Ovary (tissue), 3 donors: ENCODE measurements at regions not wholly inside any gene's neighbourhood (a gene's known extent, or its start where the extent isn't known, plus 50 kb on each side); places are given as distances from the start of the nearest gene placed in this dataset.

Source experiments
- CTCF ChIP-seq, 3 donors: fragments of 450-650 bp in 2 of 3; fragments of 200-600 bp in 1 of 3; IDR thresholded peaks; one replicate each; pipeline versions ENCODE4 v1.5.1 to v1.8.0; 2016 to 2022; ENCODE audit warnings: antibody characterized with exemption in 3 of 3, mild to moderate bottlenecking in 1 of 3
- POLR2A ChIP-seq: fragments of 450-650 bp; IDR thresholded peaks from one replicate; pipeline ENCODE4 v1.6.1; 2017; ENCODE audit warnings: antibody characterized with exemption, mild to moderate bottlenecking, moderate library complexity
- donor health status: DM: no; HTN: no; CAD: no.

- TF ChIP-seq POLR2A (no peak), CTCF (IDR thresholded peaks at IDR 0.05) (no peak)
These were observed 371.1 kb downstream of the FIGN start for GRCh38 chr2:163364736-163365135.
